Smooth muscle cell (in vitro differentiated cells): ENCODE measurements at regions not wholly inside any gene's neighbourhood (a gene's known extent, or its start where the extent isn't known, plus 50 kb on each side); places are given as distances from the start of the nearest gene placed in this dataset.

Source experiments
- DNase-seq: peaks from one replicate; lab custom pipeline; 2025; ENCODE audit not compliant: unreplicated experiment; lab: John Stamatoyannopoulos, UW
- H2AFZ ChIP-seq: fragments of 200-600 bp; sonication (generic); 2 replicates; pipeline ENCODE4 v1.6.0; 2016; ENCODE audit warnings: antibody characterized with exemption, low read depth, mild to moderate bottlenecking
- H3F3A ChIP-seq: fragments of 200-600 bp; sonication (generic); 2 replicates; pipeline ENCODE4 v1.6.0; 2017; ENCODE audit warnings: antibody characterized with exemption, low read depth
- H3K27ac ChIP-seq: fragments of 200-600 bp; sonication (generic); 2 replicates; pipeline ENCODE4 v1.5.1; 2016; ENCODE audit warnings: low read depth, mild to moderate bottlenecking
- H3K27me3 ChIP-seq: fragments of 200-600 bp; sonication (generic); 2 replicates; pipeline ENCODE4 v1.6.1; 2016; ENCODE audit warnings: low read depth, mild to moderate bottlenecking
- H3K36me3 ChIP-seq: fragments of 200-600 bp; sonication (generic); 2 replicates; pipeline ENCODE4 v1.5.1; 2016; ENCODE audit warnings: low read depth
- H3K4me1 ChIP-seq: fragments of 200-600 bp; sonication (generic); 2 replicates; pipeline ENCODE4 v1.5.1; 2016; ENCODE audit warnings: low read depth
- H3K4me2 ChIP-seq: fragments of 200-600 bp; sonication (generic); 2 replicates; pipeline ENCODE4 v1.6.0; 2016; ENCODE audit warnings: mild to moderate bottlenecking
- H3K4me3 ChIP-seq: fragments of 200-600 bp; sonication (generic); 2 replicates; pipeline ENCODE4 v1.5.1; 2016; ENCODE audit warnings: mild to moderate bottlenecking
- H3K79me2 ChIP-seq: fragments of 200-600 bp; sonication (generic); 2 replicates; pipeline ENCODE4 v1.6.0; 2016; ENCODE audit warnings: low read depth, mild to moderate bottlenecking
- H3K9ac ChIP-seq: fragments of 200-600 bp; sonication (generic); 2 replicates; pipeline ENCODE4 v1.6.0; 2016; ENCODE audit warnings: low read depth
- H3K9me3 ChIP-seq: fragments of 200-600 bp; sonication (generic); replicated peaks from 2 replicates; pipeline ENCODE4 v1.5.1; 2016; ENCODE audit warnings: low read depth
- H4K20me1 ChIP-seq: fragments of 200-600 bp; sonication (generic); 2 replicates; pipeline ENCODE4 v1.6.0; 2016; ENCODE audit warnings: low read depth
- WGBS: methylation state at CpG from one replicate; pipeline ENCODE4 v1.1.7; 2016; ENCODE audit warnings: low lambda C conversion rate; 5-methylcytosine and 5-hydroxymethylcytosine counted together
- TF ChIP-seq, protein P1 (sequence below): fragments of 200-600 bp; sonication (generic); IDR thresholded peaks from 2 replicates; pipeline ENCODE4 v1.5.1; 2017; ENCODE audit warnings: borderline replicate concordance, mild to moderate bottlenecking, antibody characterized with exemption; ENCODE audit not compliant: insufficient read depth, poor library complexity, severe bottlenecking

GRCh38 chrX:17917945-17918577 lies 57.0 kb upstream of the RAI2 start:
- TF ChIP-seq, protein P1, sequence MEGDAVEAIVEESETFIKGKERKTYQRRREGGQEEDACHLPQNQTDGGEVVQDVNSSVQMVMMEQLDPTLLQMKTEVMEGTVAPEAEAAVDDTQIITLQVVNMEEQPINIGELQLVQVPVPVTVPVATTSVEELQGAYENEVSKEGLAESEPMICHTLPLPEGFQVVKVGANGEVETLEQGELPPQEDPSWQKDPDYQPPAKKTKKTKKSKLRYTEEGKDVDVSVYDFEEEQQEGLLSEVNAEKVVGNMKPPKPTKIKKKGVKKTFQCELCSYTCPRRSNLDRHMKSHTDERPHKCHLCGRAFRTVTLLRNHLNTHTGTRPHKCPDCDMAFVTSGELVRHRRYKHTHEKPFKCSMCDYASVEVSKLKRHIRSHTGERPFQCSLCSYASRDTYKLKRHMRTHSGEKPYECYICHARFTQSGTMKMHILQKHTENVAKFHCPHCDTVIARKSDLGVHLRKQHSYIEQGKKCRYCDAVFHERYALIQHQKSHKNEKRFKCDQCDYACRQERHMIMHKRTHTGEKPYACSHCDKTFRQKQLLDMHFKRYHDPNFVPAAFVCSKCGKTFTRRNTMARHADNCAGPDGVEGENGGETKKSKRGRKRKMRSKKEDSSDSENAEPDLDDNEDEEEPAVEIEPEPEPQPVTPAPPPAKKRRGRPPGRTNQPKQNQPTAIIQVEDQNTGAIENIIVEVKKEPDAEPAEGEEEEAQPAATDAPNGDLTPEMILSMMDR = no peak
- H3K27ac ChIP-seq = no peak overlapping the region

DNA sequence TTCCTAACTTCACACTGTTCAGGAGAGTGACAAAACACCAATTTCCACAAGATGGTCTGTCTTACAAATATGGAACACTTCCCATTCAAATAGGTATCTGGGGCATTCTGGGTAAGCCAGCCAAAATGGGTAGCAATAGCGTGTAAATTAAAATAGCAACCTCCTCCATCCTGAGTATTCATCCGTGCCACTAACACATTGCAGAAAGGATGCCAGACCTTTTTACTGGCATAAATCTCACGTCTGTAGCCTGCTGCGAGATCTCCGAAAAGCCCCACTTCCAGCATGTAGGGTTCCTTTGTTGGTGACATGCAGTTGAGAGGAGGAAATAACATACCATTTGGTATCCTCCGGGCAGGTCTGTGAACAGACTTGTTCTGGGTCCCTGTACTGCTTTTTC lies 52.7 kb upstream of the RAI2 start:
- TF ChIP-seq, protein P1 = no peak

More at GRCh38 chrX:17917945-17918577, 57.0 kb upstream of the RAI2 start:
- Histone ChIP-seq H3K9ac (no peak overlapping the region), H3K4me1 (no peaks in the 10 kb centered on the region), H3K9me3 (no peaks in the 10 kb centered on the region), H3K4me2 (no peak overlapping the region), H2AFZ (no peak overlapping the region), H4K20me1 (no peaks in the 10 kb centered on the region), H3K36me3 (no peaks in the 10 kb centered on the region), H3K79me2 (no peaks in the 10 kb centered on the region), H3K4me3 (no peak overlapping the region), H3K27me3 (no peaks in the 10 kb centered on the region), H3F3A (no peaks in the 10 kb centered on the region)
- no peak for DNase-seq
- 80% methylated on average over 4 of the region's 4 CpGs for WGBS

More for the DNA sequence above, 52.7 kb upstream of the RAI2 start:
- no peak for DNase-seq
- no peak overlapping the region for H3K4me2 ChIP-seq
- H3K36me3 ChIP-seq = no peaks in the 10 kb centered on the region
- WGBS = 77% methylated on average over 6 of the region's 6 CpGs
- no peak overlapping the region for H3K27ac ChIP-seq
- no peaks in the 10 kb centered on the region for H3F3A ChIP-seq
- no peak overlapping the region for H3K4me3 ChIP-seq
- no peaks in the 10 kb centered on the region for H3K9me3 ChIP-seq
- no peaks in the 10 kb centered on the region for H3K4me1 ChIP-seq
- H3K79me2 ChIP-seq = no peaks in the 10 kb centered on the region
- H2AFZ ChIP-seq = no peak overlapping the region
- no peaks in the 10 kb centered on the region for H4K20me1 ChIP-seq
- no peak overlapping the region for H3K9ac ChIP-seq
- no peaks in the 10 kb centered on the region for H3K27me3 ChIP-seq
